ENCODE measurements at regions not wholly inside any gene's neighbourhood (a gene's known extent, or its start where the extent isn't known, plus 50 kb on each side); places are given as distances from the start of the nearest gene placed in this dataset.

- Histone ChIP-seq H3K9me3 (ENCODE audit: control insufficient read depth, insufficient read depth, low read depth, low read length) (no peaks in the 10 kb centered on the region), H3K27me3 (ENCODE audit: control insufficient read depth, insufficient read depth, low read length) (no peaks in the 10 kb centered on the region), H3K9ac (ENCODE audit: insufficient read depth, low read length) (no peak overlapping the region), H3K4me3 (replicated peaks in 1 of 4; ENCODE audit: control extremely low read depth in 1 of 4, insufficient read depth in 1 of 4, low read depth in 3 of 4, low read length in 4 of 4) (no peak overlapping the region), H4K20me1 (ENCODE audit: control insufficient read depth, extremely low read depth, insufficient read depth, low read length) (no peaks in the 10 kb centered on the region), H3K79me2 (ENCODE audit: control insufficient read depth, insufficient read depth, low read length) (no peaks in the 10 kb centered on the region), H3K27ac (ENCODE audit: insufficient read depth, low read length) (no peak overlapping the region), H3K4me1 (ENCODE audit: control insufficient read depth, extremely low read depth, insufficient read depth, low read length) (no peaks in the 10 kb centered on the region), H2AFZ (ENCODE audit: low read length) (no peak overlapping the region), H3K36me3 (ENCODE audit: control insufficient read depth, insufficient read depth, low read length) (no peaks in the 10 kb centered on the region), H3K4me2 (ENCODE audit: extremely low read depth, insufficient read depth, low read length) (no peak overlapping the region)
- no peak for DNase-seq (ENCODE audit: low read depth in 2 of 2)
- TF ChIP-seq EZH2 (IDR thresholded peaks at IDR 0.05; ENCODE audit: low read length, missing control alignments) = no peak
- no peak for TF ChIP-seq CTCF (conservative IDR thresholded peaks at IDR 0.05 in 1 of 2, IDR thresholded peaks at IDR 0.05 in 1 of 2; ENCODE audit: low read depth in 1 of 2, low read length in 2 of 2)
Observed at GRCh38 chr18:65459741-65460140, 291.1 kb upstream of the CDH7 start.

GRCh38 chr18:65458871-65459270 lies 291.9 kb upstream of the CDH7 start:
- Histone ChIP-seq H3K9me3 (ENCODE audit: control insufficient read depth, insufficient read depth, low read depth, low read length) (no peaks in the 10 kb centered on the region), H3K4me2 (ENCODE audit: extremely low read depth, insufficient read depth, low read length) (no peak overlapping the region), H3K27ac (ENCODE audit: insufficient read depth, low read length) (no peak overlapping the region), H3K4me3 (replicated peaks in 1 of 4; ENCODE audit: control extremely low read depth in 1 of 4, insufficient read depth in 1 of 4, low read depth in 3 of 4, low read length in 4 of 4) (no peak overlapping the region), H3K36me3 (ENCODE audit: control insufficient read depth, insufficient read depth, low read length) (no peaks in the 10 kb centered on the region), H3K4me1 (ENCODE audit: control insufficient read depth, extremely low read depth, insufficient read depth, low read length) (no peaks in the 10 kb centered on the region), H3K27me3 (ENCODE audit: control insufficient read depth, insufficient read depth, low read length) (no peaks in the 10 kb centered on the region), H3K79me2 (ENCODE audit: control insufficient read depth, insufficient read depth, low read length) (no peaks in the 10 kb centered on the region), H3K9ac (ENCODE audit: insufficient read depth, low read length) (no peak overlapping the region), H4K20me1 (ENCODE audit: control insufficient read depth, extremely low read depth, insufficient read depth, low read length) (no peaks in the 10 kb centered on the region), H2AFZ (ENCODE audit: low read length) (no peak overlapping the region)
- no peak for TF ChIP-seq EZH2 (IDR thresholded peaks at IDR 0.05; ENCODE audit: low read length, missing control alignments)
- no peak for TF ChIP-seq CTCF (conservative IDR thresholded peaks at IDR 0.05 in 1 of 2, IDR thresholded peaks at IDR 0.05 in 1 of 2; ENCODE audit: low read depth in 1 of 2, low read length in 2 of 2)
- no peak for DNase-seq (ENCODE audit: low read depth in 2 of 2)

GRCh38 chr18:65439188-65439587 lies 311.6 kb upstream of the CDH7 start:
- no peak overlapping the region for H3K4me2 ChIP-seq (ENCODE audit: extremely low read depth, insufficient read depth, low read length)
- H3K79me2 ChIP-seq (ENCODE audit: control insufficient read depth, insufficient read depth, low read length) = no peaks in the 10 kb centered on the region
- no peak overlapping the region for H3K9ac ChIP-seq (ENCODE audit: insufficient read depth, low read length)
- no peak for DNase-seq (ENCODE audit: low read depth in 2 of 2)
- H3K4me1 ChIP-seq (ENCODE audit: control insufficient read depth, extremely low read depth, insufficient read depth, low read length) = no peaks in the 10 kb centered on the region
- no peaks in the 10 kb centered on the region for H3K36me3 ChIP-seq (ENCODE audit: control insufficient read depth, insufficient read depth, low read length)
- no peaks in the 10 kb centered on the region for H3K27me3 ChIP-seq (ENCODE audit: control insufficient read depth, insufficient read depth, low read length)
- no peak overlapping the region for H2AFZ ChIP-seq (ENCODE audit: low read length)
- H4K20me1 ChIP-seq (ENCODE audit: control insufficient read depth, extremely low read depth, insufficient read depth, low read length) = no peaks in the 10 kb centered on the region
- H3K27ac ChIP-seq (ENCODE audit: insufficient read depth, low read length) = no peak overlapping the region
- H3K4me3 ChIP-seq (replicated peaks in 1 of 4; ENCODE audit: control extremely low read depth in 1 of 4, insufficient read depth in 1 of 4, low read depth in 3 of 4, low read length in 4 of 4) = no peak overlapping the region
- TF ChIP-seq EZH2 (IDR thresholded peaks at IDR 0.05; ENCODE audit: low read length, missing control alignments) (no peak), CTCF (conservative IDR thresholded peaks at IDR 0.05 in 1 of 2, IDR thresholded peaks at IDR 0.05 in 1 of 2; ENCODE audit: low read depth in 1 of 2, low read length in 2 of 2) (no peak)
- H3K9me3 ChIP-seq (ENCODE audit: control insufficient read depth, insufficient read depth, low read depth, low read length) = no peaks in the 10 kb centered on the region

Data from fibroblast of lung (primary cell).